Ecto neural progenitor cell (in vitro differentiated cells): ENCODE measurements at regions not wholly inside any gene's neighbourhood (a gene's known extent, or its start where the extent isn't known, plus 50 kb on each side); places are given as distances from the start of the nearest gene placed in this dataset.
"Not testable (repeated sequence)": the region's sequence is repeated elsewhere in the genome, so short reads cannot be mapped to it uniquely, and the experiment has no call there.

Experiments
- DNase-seq: peaks from one replicate; pipeline ENCODE4 v3.0.0-alpha.2; 2018; ENCODE audit warnings: low spot score

GRCh38 chr10:65033957-65034356, 1512.8 kb downstream of the REEP3 start:
- DNase-seq, result no peak

DNA sequence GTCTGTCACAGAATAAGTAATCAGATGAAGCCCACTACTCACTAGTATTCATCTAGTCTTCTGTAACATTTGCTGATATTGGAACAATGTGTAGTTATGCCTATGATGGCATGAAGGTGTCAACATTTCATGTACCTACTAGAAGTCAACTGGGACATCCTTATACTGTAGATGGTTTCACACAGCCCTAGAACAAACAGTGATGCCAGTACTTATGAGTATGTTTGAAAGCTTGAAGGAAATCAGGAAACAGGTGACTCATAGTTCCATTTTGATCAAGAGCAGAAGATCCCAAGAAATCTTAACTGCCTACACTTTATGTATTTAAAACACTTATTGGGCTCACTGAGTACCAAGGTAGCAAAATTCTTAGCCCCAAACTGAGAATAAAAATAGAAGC, 1519.6 kb downstream of the REEP3 start:
- DNase-seq, result no peak

GRCh38 chr10:65041307-65041706, 1520.1 kb downstream of the REEP3 start:
- no peak for DNase-seq

DNA sequence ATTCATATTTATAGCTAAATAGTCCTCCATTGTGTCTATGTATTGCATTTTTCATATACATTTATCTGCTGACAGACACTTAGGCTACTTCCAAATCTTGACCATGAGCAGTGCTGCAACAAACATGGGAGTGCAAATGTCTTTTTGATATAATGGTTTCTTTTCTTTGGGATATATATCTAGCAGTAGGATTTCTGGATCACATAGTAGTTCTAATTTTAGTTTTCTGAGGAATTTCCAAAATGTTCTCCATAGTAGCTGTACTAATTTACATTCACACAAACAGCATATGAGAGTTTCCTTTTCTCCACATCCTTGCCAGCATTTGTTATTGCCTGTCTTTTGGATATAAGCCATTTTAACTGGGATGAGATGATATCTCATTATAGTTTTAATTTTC, 1521.3 kb downstream of the REEP3 start:
- DNase-seq, result no peak

DNA sequence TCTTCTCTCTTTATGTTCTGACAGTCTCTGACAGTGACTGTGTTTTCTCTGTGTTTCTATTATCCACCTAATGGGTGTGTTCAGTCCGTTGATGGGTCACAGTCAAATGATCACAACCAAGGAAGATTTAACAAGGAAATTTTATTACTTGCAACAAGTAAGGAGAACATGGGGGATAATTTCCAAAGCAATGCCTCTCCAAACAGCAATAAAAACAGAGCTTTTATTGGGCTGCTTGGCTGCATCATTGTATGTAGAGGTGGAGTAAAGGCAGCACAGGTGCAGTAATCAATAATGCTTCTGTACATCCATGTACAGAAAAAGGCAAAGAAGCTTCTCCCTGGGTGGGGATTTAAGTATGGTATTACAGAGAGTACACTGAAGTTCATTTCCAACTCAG, 1525.6 kb downstream of the REEP3 start:
- DNase-seq, result no peak

GRCh38 chr10:65052111-65052510, 1530.9 kb downstream of the REEP3 start:
- not testable (repeated sequence) for DNase-seq

- DNase-seq, result not testable (repeated sequence)
Measured at GRCh38 chr10:65053397-65053796, 1532.2 kb downstream of the REEP3 start.

- not testable (repeated sequence) for DNase-seq
Measured at GRCh38 chr10:65053831-65054351, 1532.7 kb downstream of the REEP3 start.

DNA sequence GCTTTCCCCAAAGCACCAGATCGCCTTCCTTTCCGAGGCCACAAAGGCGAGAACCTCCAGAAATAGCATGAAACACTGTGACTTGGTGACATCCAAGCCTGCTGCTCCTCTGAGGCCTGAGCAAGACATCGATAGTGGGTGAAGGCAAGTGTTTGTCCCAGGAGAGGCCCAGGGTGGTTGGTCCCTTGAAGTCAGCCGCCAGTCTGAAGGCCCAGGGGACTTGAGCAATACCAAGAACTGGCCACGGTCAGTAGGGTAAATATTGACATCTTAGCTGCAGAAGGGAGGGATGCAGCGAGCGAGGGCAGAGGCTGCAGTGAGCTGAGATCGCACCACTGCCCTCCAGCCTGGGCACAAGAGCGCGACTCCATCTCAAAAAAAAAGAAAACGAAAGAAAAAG, 1533.5 kb downstream of the REEP3 start:
- not testable (repeated sequence) for DNase-seq

DNA sequence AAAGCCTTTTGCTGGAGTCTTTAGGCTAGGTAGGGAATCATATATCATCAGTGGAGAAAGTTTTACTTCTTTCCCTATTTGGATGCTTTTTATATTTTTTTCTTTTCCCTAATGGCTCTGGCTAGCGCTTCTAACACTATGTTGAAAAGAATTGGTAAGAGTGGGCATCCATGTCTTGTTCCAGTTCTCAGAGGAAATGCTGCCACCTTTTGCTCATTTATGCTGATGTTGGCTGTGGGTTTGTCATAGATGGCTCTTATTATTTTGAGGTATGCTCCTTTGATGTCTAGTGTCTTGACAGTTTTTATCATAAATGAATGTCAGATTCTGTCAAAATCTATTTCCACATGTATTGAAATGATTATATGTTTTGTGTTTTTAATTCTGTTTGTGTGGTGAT, 1544.1 kb downstream of the REEP3 start:
- DNase-seq, result no peak

DNA sequence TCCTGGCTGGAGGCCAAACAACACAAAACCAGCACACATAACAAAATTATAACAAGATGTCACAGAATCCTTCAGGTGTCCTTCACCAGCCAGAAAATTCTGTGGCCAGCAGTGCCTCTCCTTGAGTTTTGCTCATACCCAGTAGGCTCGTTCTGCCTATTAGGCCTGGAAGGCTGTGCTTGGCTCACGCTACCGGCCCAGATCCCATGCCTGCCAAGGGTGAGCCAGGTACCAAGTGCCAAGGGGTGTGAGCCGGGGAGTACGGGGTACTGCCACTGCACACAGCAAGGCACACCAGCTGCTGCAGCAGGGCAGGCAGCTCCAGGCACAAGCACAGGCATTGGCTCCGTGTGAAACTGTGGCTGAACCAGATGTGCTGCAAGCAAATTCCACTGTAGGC, 1562.0 kb downstream of the REEP3 start:
- no peak for DNase-seq

- DNase-seq, result no peak
Measured at GRCh38 chr10:65090991-65091390, 1569.8 kb downstream of the REEP3 start.

- no peak for DNase-seq
Measured at GRCh38 chr10:65100146-65100545, 1578.9 kb downstream of the REEP3 start.

GRCh38 chr10:65100881-65101280, 1579.7 kb downstream of the REEP3 start:
- not testable (repeated sequence) for DNase-seq

GRCh38 chr10:65110009-65110408, 1588.8 kb downstream of the REEP3 start:
- DNase-seq, result no peak

- not testable (repeated sequence) for DNase-seq
Measured at GRCh38 chr10:65111059-65111458, 1589.9 kb downstream of the REEP3 start.

- no peak for DNase-seq
Measured at GRCh38 chr10:65112573-65112972, 1591.4 kb downstream of the REEP3 start.

GRCh38 chr10:65123120-65123519, 1601.9 kb downstream of the REEP3 start:
- DNase-seq, result no peak

GRCh38 chr10:65125212-65125611, 1604.0 kb downstream of the REEP3 start:
- DNase-seq, result no peak

- DNase-seq, result no peak
Measured at GRCh38 chr10:65126288-65126687, 1605.1 kb downstream of the REEP3 start.

- DNase-seq, result no peak
Measured at GRCh38 chr10:65128277-65128676, 1607.1 kb downstream of the REEP3 start.

GRCh38 chr10:65130162-65130758, 1609.1 kb downstream of the REEP3 start:
- no peak for DNase-seq

- no peak for DNase-seq
Measured at GRCh38 chr10:65133652-65134051, 1612.5 kb downstream of the REEP3 start.

- no peak for DNase-seq
Measured at GRCh38 chr10:65135508-65135907, 1614.3 kb downstream of the REEP3 start.
